NB4 (cell line): ENCODE measurements at regions not wholly inside any gene's neighbourhood (a gene's known extent, or its start where the extent isn't known, plus 50 kb on each side); places are given as distances from the start of the nearest gene placed in this dataset.

ENCODE experiments used
- DNase-seq: peaks from one replicate; pipeline ENCODE4 v3.0.0; 2010; ENCODE audit warnings: low read depth
- H3K4me3 ChIP-seq: one replicate; pipeline ENCODE4 v1.5.1; 2011; ENCODE audit warnings: mild to moderate bottlenecking, low read depth, low read length, moderate library complexity
- MYC ChIP-seq: IDR thresholded peaks from 2 replicates; pipeline ENCODE4 v1.6.1; 2011; ENCODE audit warnings: low read depth, low read length
- POLR2A ChIP-seq: IDR thresholded peaks from 2 replicates; pipeline ENCODE4 v1.6.1; 2011; ENCODE audit warnings: mild to moderate bottlenecking; ENCODE audit not compliant: insufficient read length; ENCODE audit errors: extremely low read depth
- TF ChIP-seq, protein P1 (sequence below): IDR thresholded peaks from 2 replicates; pipeline ENCODE4 v1.6.1; 2011; ENCODE audit warnings: low read depth, low read length
- TF ChIP-seq, protein P2 (sequence below): IDR thresholded peaks from one replicate; pipeline ENCODE4 v1.5.1; 2012; ENCODE audit warnings: low read depth, low read length

DNA sequence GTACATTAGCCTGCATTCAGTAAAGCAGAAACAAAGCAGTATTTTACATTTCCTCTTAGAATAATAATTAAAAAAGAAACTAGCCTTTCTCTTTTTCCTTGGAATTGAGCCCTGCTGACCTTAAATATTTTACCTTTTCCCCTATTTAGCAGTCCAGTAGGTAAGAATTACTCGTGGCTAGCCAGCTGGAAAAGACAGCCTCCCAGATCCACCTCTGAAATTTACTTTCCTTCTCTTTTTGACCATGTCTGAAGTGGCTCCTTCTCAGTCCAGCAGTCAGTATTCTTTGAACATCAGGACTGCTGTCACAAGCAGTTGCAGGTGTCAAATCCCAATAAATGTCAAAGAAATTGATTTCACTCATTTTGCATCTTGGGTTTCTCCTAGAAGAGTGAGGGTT, 311.5 kb upstream of the DCBLD2 start:
- no peak overlapping the region for H3K4me3 ChIP-seq
- TF ChIP-seq, protein P1, sequence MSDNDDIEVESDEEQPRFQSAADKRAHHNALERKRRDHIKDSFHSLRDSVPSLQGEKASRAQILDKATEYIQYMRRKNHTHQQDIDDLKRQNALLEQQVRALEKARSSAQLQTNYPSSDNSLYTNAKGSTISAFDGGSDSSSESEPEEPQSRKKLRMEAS: no peak
- TF ChIP-seq, protein P2, sequence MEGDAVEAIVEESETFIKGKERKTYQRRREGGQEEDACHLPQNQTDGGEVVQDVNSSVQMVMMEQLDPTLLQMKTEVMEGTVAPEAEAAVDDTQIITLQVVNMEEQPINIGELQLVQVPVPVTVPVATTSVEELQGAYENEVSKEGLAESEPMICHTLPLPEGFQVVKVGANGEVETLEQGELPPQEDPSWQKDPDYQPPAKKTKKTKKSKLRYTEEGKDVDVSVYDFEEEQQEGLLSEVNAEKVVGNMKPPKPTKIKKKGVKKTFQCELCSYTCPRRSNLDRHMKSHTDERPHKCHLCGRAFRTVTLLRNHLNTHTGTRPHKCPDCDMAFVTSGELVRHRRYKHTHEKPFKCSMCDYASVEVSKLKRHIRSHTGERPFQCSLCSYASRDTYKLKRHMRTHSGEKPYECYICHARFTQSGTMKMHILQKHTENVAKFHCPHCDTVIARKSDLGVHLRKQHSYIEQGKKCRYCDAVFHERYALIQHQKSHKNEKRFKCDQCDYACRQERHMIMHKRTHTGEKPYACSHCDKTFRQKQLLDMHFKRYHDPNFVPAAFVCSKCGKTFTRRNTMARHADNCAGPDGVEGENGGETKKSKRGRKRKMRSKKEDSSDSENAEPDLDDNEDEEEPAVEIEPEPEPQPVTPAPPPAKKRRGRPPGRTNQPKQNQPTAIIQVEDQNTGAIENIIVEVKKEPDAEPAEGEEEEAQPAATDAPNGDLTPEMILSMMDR: no peak
- no peak for TF ChIP-seq MYC
- TF ChIP-seq POLR2A: no peak
- DNase-seq: no peak

DNA sequence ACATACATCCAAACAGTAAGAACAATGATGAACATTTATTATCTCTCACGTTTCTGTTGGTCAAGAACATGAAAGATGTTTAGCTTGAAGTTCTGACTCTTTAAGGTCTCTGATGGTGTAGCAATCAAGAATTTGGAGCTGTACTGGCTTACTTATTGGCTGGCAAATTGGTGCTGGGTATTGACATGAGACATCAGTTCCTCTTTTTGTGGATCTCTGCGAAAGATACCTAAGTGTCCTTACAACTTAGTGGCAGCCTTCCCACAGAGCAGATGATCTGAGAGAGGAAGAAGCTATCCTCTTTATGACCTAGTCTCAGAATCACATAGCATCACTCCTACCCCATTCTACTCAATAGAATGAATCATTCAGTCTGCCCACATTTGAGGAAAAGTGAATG, 309.8 kb upstream of the DCBLD2 start:
- no peak for TF ChIP-seq POLR2A
- TF ChIP-seq, protein P1: no peak
- TF ChIP-seq, protein P2: no peak
- TF ChIP-seq MYC: no peak
- no peak for DNase-seq
- H3K4me3 ChIP-seq: no peak overlapping the region

- no peak overlapping the region for H3K4me3 ChIP-seq
- TF ChIP-seq, protein P2: no peak
- TF ChIP-seq MYC: no peak
- no peak for TF ChIP-seq POLR2A
- TF ChIP-seq, protein P1: no peak
- no peak for DNase-seq
These were observed 297.5 kb upstream of the DCBLD2 start for GRCh38 chr3:99199021-99199420.

DNA sequence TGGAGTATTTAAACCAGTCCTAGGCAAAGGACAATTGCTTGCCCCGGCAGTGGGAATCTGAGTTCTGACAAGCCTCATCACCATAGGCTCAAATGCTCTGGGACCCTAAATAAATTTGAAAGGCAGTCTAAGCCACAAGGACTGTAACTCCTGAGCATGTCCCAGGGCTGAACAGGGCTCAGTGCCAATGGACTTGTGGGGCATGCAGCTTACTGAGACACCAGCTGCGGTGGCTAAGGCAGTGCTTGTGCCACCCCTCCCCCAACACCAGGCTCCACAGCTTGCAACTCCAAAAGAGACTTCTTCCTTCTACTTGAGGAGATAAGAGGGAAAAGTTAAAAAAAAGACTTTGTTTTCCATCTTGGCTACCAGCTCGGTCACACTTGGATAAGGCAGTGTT, 289.7 kb upstream of the DCBLD2 start:
- TF ChIP-seq, protein P1: no peak
- no peak for TF ChIP-seq MYC
- TF ChIP-seq, protein P2: no peak
- no peak for TF ChIP-seq POLR2A
- no peak for DNase-seq

GRCh38 chr3:99188936-99189335, 287.4 kb upstream of the DCBLD2 start:
- TF ChIP-seq, protein P1: no peak
- no peak for TF ChIP-seq POLR2A
- TF ChIP-seq, protein P2: no peak
- no peak for TF ChIP-seq MYC
- DNase-seq: no peak

More for the DNA sequence above, 289.7 kb upstream of the DCBLD2 start:
- H3K4me3 ChIP-seq: no peak overlapping the region

GRCh38 chr3:99186016-99186415, 284.5 kb upstream of the DCBLD2 start:
- TF ChIP-seq MYC (no peak), POLR2A (no peak)
- TF ChIP-seq, protein P2: no peak
- TF ChIP-seq, protein P1: no peak
- DNase-seq: no peak
- H3K4me3 ChIP-seq: no peak overlapping the region

More at GRCh38 chr3:99188936-99189335, 287.4 kb upstream of the DCBLD2 start:
- H3K4me3 ChIP-seq: no peak overlapping the region
